ENCODE measurements at regions not wholly inside any gene's neighbourhood (a gene's known extent, or its start where the extent isn't known, plus 50 kb on each side); places are given as distances from the start of the nearest gene placed in this dataset.

DNA sequence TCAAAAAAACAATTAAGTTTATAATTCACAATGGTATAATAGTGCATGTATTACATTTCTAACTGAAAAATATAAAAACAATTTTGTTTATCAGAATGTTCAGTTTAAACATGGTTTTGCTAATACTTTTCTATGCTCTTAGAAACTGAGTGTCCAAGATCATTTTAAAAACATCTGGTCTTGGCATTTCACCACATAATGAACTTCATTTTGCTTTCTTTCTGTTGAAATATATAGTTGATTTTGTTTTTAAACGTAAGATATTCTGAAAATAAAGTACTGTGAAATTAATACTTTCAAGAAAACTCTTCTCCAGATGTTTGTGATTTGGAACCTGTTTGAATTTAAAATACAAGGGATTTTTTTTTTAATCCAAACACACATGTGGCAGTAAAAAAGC lies 264.4 kb downstream of the COL12A1 start:
- TF ChIP-seq POLR2A (IDR thresholded peaks at IDR 0.05): no peak
- TF ChIP-seq CTCF (IDR thresholded peaks at IDR 0.05): no peak
- no peak for TF ChIP-seq POLR2AphosphoS5 (IDR thresholded peaks at IDR 0.05)
- no peak for TF ChIP-seq EP300 (IDR thresholded peaks at IDR 0.05)

Measured in upper lobe of left lung (tissue), 4 donors.